WTC11 (cell line): ENCODE measurements at regions not wholly inside any gene's neighbourhood (a gene's known extent, or its start where the extent isn't known, plus 50 kb on each side); places are given as distances from the start of the nearest gene placed in this dataset.

ENCODE experiments used
- ATAC-seq: fragments of 200-7000 bp; cut with Tn5 transposase; 2 replicates; pipeline ENCODE4 v1.10.0; 2021; ENCODE audit warnings: mild to moderate bottlenecking, moderate library complexity
- CTCF ChIA-PET: fragments of 300-600 bp; sonication (Branson Sonifier 250); formaldehyde crosslinking; loops from one replicate; lab custom pipeline; 2021; ENCODE audit warnings: antibody characterized with exemption; lab: Charles Lee
- POLR2A ChIA-PET: fragments of 350-600 bp; sonication (Branson Sonifier 250); formaldehyde crosslinking; loops from one replicate; lab custom pipeline; 2021; ENCODE audit warnings: antibody characterized with exemption; lab: Charles Lee
- DNase-seq: peaks from one replicate; pipeline ENCODE4 v3.0.0; 2021; ENCODE audit warnings: low spot score
- H3K27ac Mint-ChIP-seq: 2 replicates; pipeline ENCODE4 v1.8.0; 2021; ENCODE audit warnings: mixed read lengths
- H3K27me3 Mint-ChIP-seq: 2 replicates; pipeline ENCODE4 v1.8.0; 2021; ENCODE audit warnings: low read depth, mild to moderate bottlenecking, moderate library complexity, mixed read lengths
- H3K36me3 Mint-ChIP-seq: 2 replicates; pipeline ENCODE4 v1.8.0; 2021; ENCODE audit warnings: mixed read lengths
- H3K4me1 Mint-ChIP-seq: 2 replicates; pipeline ENCODE4 v1.8.0; 2022; ENCODE audit warnings: mixed read lengths
- H3K4me3 Mint-ChIP-seq: 2 replicates; pipeline ENCODE4 v1.8.0; 2021; ENCODE audit warnings: mild to moderate bottlenecking, moderate library complexity, mixed read lengths
- H3K9me3 Mint-ChIP-seq: 2 replicates; pipeline ENCODE4 v1.8.0; 2021; ENCODE audit warnings: mixed read lengths
- EMX1 ChIP-seq: fragments of 250-450 bp; sonication (Bioruptor Pico); IDR thresholded peaks from 2 replicates; pipeline ENCODE4 v1.8.0; 2021; ENCODE audit warnings: mild to moderate bottlenecking
- GABPB1 ChIP-seq: sonication (generic); formaldehyde crosslinking; IDR thresholded peaks from 2 replicates; pipeline ENCODE4 v1.8.1; 2023; ENCODE audit warnings: mild to moderate bottlenecking, missing genetic modification reagents
- HMGXB4 ChIP-seq: sonication (generic); formaldehyde crosslinking; IDR thresholded peaks from 2 replicates; pipeline ENCODE4 v1.8.1; 2023; ENCODE audit warnings: mild to moderate bottlenecking, moderate library complexity, missing genetic modification reagents
- JAZF1 ChIP-seq: fragments of 250-450 bp; sonication (Bioruptor Pico); IDR thresholded peaks from 2 replicates; pipeline ENCODE4 v1.9.0; 2021; ENCODE audit warnings: moderate library complexity, mild to moderate bottlenecking, inconsistent platforms
- PREB ChIP-seq: sonication (generic); formaldehyde crosslinking; IDR thresholded peaks from 2 replicates; pipeline ENCODE4 v1.8.1; 2022; ENCODE audit warnings: mild to moderate bottlenecking, missing genetic modification reagents, moderate library complexity, borderline replicate concordance
- SOX15 ChIP-seq: fragments of 250-450 bp; sonication (Bioruptor Pico); IDR thresholded peaks from 2 replicates; pipeline ENCODE4 v1.9.0; 2021; ENCODE audit warnings: mild to moderate bottlenecking
- TEAD4 ChIP-seq: sonication (generic); formaldehyde crosslinking; IDR thresholded peaks from 2 replicates; pipeline ENCODE4 v1.8.0; 2022; ENCODE audit warnings: mild to moderate bottlenecking, missing genetic modification reagents
- TP53 ChIP-seq: sonication (generic); formaldehyde crosslinking; IDR thresholded peaks from 2 replicates; pipeline ENCODE4 v1.8.1; 2023; ENCODE audit warnings: mild to moderate bottlenecking, missing genetic modification reagents
- ZNF121 ChIP-seq: sonication (generic); formaldehyde crosslinking; IDR thresholded peaks from 2 replicates; pipeline ENCODE4 v1.8.0; 2023; ENCODE audit warnings: missing genetic modification reagents
- ZNF396 ChIP-seq: fragments of 250-450 bp; sonication (Bioruptor Pico); IDR thresholded peaks from 2 replicates; pipeline ENCODE4 v1.8.0; 2021; ENCODE audit warnings: mild to moderate bottlenecking, moderate library complexity, borderline replicate concordance
- TF ChIP-seq, protein P1 (sequence below): fragments of 250-450 bp; sonication (Bioruptor Pico); IDR thresholded peaks from 2 replicates; pipeline ENCODE4 v1.8.0; 2021; ENCODE audit warnings: mild to moderate bottlenecking
- TF ChIP-seq, protein P2 (sequence below): fragments of 250-450 bp; sonication (Bioruptor Pico); conservative IDR thresholded peaks from 2 replicates; pipeline ENCODE4 v1.9.0; 2021; ENCODE audit warnings: mild to moderate bottlenecking

DNA sequence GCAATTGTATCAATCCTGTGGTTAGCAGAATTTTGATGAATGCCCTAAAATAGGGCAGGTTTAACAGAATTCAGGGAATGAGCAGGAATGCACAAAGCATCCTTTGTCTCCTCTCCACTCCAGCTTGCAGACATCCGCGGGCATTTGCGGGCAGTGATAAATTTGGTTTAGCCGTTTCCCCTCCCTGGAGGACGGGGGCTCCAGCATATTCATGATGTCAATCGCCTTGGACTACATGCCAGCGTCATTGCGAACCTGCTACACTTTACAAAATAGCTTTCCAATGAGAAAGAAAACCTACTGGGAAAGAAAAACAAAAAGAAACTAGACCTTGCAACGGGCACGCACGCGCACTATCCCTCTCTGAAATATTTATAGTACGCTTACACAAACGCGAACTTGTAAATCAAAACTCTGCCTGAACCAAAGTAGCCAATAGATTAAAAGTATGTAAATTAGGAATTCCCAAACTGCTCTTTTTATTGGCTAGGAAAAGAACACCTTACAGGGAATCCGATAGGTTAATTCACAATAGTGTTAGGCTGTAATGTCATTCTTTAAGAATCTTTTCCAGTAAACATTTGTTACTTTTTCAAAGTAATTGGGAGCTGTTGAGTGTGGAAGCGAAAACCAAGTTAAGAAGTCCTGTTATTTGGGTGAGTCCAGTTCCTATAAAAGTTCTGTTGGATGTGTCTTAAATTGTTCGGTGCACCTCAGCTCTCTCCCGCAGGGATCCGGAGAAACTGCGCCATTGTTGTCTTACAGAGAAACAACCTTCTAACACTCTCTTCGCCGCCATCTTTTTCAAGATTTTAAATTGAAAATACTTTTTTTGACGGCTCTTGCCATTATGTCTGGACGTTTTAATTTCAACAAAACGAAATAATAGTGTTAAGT lies 136.7 kb downstream of the HFE start:
- TF ChIP-seq EMX1 (CRISPR knock-in tag) (0 out of 2 replicates have a peak, but pooled peaks have one; percentile 15), SOX15 (CRISPR knock-in tag) (no peak), GABPB1 (CRISPR knock-in tag) (no peak), TP53 (CRISPR knock-in tag) (no peak)
- TF ChIP-seq, all 79 proteins: peak for 1
- Mint-ChIP-seq H3K4me1 (peaks cover 42% of the 10 kb centered on the region), H3K9me3 (no peaks in the 10 kb centered on the region), H3K4me3 (no peak overlapping the region), H3K27ac (no peak overlapping the region), H3K27me3 (no peaks in the 10 kb centered on the region), H3K36me3 (no peaks in the 10 kb centered on the region)
- ChIA-PET CTCF (interaction anchor here (0.6 to 1.6 kb wide), 3 partner anchors 48 to 372 kb away, joined by 3 to 4 read pairs (median 3); no protein-coding TSS in a partner anchor), POLR2A (interaction anchor here (0.6 to 7.9 kb wide), 23 partner anchors 8 to 1648 kb away, joined by 3 to 254 read pairs (median 9); a partner anchor contains a TSS)
- DNase-seq (no peak), ATAC-seq (peak; percentile 69)

- TF ChIP-seq HMGXB4 (CRISPR knock-in tag) (no peak), JAZF1 (CRISPR knock-in tag) (no peak), ZNF121 (CRISPR knock-in tag) (no peak), TEAD4 (no peak), EMX1 (CRISPR knock-in tag) (no peak), ZNF396 (CRISPR knock-in tag) (no peak), PREB (CRISPR knock-in tag) (no peak)
- TF ChIP-seq, protein P1, sequence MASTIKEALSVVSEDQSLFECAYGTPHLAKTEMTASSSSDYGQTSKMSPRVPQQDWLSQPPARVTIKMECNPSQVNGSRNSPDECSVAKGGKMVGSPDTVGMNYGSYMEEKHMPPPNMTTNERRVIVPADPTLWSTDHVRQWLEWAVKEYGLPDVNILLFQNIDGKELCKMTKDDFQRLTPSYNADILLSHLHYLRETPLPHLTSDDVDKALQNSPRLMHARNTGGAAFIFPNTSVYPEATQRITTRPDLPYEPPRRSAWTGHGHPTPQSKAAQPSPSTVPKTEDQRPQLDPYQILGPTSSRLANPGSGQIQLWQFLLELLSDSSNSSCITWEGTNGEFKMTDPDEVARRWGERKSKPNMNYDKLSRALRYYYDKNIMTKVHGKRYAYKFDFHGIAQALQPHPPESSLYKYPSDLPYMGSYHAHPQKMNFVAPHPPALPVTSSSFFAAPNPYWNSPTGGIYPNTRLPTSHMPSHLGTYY (CRISPR knock-in tag) = peak; percentile 11; the same call in 1 of the 2 replicates
- TF ChIP-seq, protein P2, sequence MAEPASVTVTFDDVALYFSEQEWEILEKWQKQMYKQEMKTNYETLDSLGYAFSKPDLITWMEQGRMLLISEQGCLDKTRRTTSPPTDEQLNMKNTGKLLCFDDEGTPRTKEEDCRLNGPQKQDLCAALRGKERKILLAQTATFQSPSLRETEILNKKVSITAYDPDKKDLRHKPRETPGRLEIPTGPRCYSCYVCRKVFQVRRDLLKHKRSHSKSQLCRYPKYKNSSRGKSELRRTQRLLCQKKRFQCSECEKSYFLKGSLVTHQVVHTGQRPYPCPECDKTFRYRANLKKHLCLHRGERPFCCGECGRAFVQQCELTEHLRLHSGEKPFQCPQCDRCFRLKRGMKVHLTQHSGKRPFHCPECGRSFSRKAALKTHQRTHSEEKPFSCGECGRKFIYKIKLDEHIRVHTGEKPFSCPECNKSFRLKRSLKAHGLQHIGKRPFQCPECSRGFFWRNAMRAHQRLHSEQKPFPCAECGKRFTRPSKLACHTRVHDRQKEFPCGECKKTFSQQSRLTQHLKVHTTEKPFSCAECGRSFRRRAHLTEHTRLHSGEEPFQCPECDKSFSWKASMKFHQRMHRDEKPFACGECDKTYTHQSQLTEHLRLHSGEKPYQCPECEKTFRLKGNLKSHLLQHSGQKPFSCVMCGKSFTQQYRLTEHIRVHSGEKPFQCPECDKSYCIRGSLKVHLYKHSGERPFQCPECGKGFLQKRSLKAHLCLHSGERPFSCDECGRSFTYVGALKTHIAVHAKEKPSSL (CRISPR knock-in tag) = peak; percentile 79; the same call in 1 of the 2 replicates
- TF ChIP-seq, all 79 proteins: peak for 2
- ChIA-PET CTCF (interaction anchor here (0.6 to 1.7 kb wide), 3 partner anchors 25 to 49 kb away, joined by 3 to 4 read pairs (median 4); a partner anchor contains a TSS), POLR2A (interaction anchor here (0.6 to 7.9 kb wide), 22 partner anchors 9 to 1648 kb away, joined by 3 to 254 read pairs (median 9); a partner anchor contains a TSS)
- Mint-ChIP-seq H3K4me3 (no peak overlapping the region), H3K27ac (no peak overlapping the region), H3K27me3 (no peaks in the 10 kb centered on the region), H3K9me3 (no peaks in the 10 kb centered on the region), H3K36me3 (no peaks in the 10 kb centered on the region), H3K4me1 (peaks cover 37% of the 10 kb centered on the region)
- DNase-seq = no peak
- ATAC-seq = no peak
These were observed 137.3 kb downstream of the HFE start for GRCh38 chr6:26224547-26224912.
